CD4-positive, CD25-positive, alpha-beta regulatory T cell (primary cell): ENCODE measurements at regions not wholly inside any gene's neighbourhood (a gene's known extent, or its start where the extent isn't known, plus 50 kb on each side); places are given as distances from the start of the nearest gene placed in this dataset.

Experiments
- ATAC-seq, 2 donors: fragments of 150-1000 bp; cut with Tn5 transposase; one replicate each; pipeline ENCODE4 v1.10.0; 2021; ENCODE audit warnings: low read depth in 2 of 2, moderate number of reproducible peaks in 2 of 2, moderate library complexity in 1 of 2
- DNase-seq, 3 donors: peaks; one replicate each; pipeline versions ENCODE4 v3.0.0 to v3.0.0-alpha.2; 2012 to 2022; ENCODE audit warnings: mixed read lengths in 1 of 3
- H3K27ac ChIP-seq: one replicate; pipeline ENCODE4 v1.7.0; 2013; ENCODE audit warnings: mild to moderate bottlenecking, low read length; ENCODE audit not compliant: insufficient read depth, poor library complexity, severe bottlenecking
- H3K27me3 ChIP-seq: one replicate; pipeline ENCODE4 v1.7.0; 2013; ENCODE audit warnings: low read length; ENCODE audit not compliant: control insufficient read depth, insufficient read depth
- H3K36me3 ChIP-seq: one replicate; pipeline ENCODE4 v1.7.0; 2013; ENCODE audit warnings: mild to moderate bottlenecking, low read length, moderate library complexity; ENCODE audit not compliant: control insufficient read depth, insufficient read depth
- H3K4me1 ChIP-seq: 2 replicates; pipeline ENCODE4 v1.7.0; 2013; ENCODE audit warnings: mild to moderate bottlenecking, low read length; ENCODE audit not compliant: insufficient read depth, control insufficient read depth, poor library complexity, severe bottlenecking
- H3K4me3 ChIP-seq: one replicate; pipeline ENCODE4 v1.7.0; 2013; ENCODE audit warnings: low read depth, mild to moderate bottlenecking, low read length, moderate library complexity
- H3K9me3 ChIP-seq, 2 experiments: 1 replicate in 1 of 2; 2 replicates in 1 of 2; pipeline ENCODE4 v1.7.0; 2013; ENCODE audit warnings: low read length in 2 of 2, mild to moderate bottlenecking in 1 of 2, moderate library complexity in 1 of 2; ENCODE audit not compliant: control insufficient read depth in 2 of 2
- H3K27ac Mint-ChIP-seq, 3 donors: one replicate each; pipeline ENCODE4 v1.8.0; 2020 to 2022; ENCODE audit warnings: mild to moderate bottlenecking in 3 of 3, mixed read lengths in 3 of 3, moderate library complexity in 2 of 3
- H3K27me3 Mint-ChIP-seq: one replicate; pipeline ENCODE4 v1.8.0; 2022; ENCODE audit warnings: mild to moderate bottlenecking, mixed read lengths
- H3K36me3 Mint-ChIP-seq: one replicate; pipeline ENCODE4 v1.8.0; 2020; ENCODE audit warnings: mixed read lengths
- H3K4me1 Mint-ChIP-seq, 4 donors: one replicate each; pipeline ENCODE4 v1.8.0; 2020 to 2022; ENCODE audit warnings: mixed read lengths in 4 of 4, mild to moderate bottlenecking in 1 of 4
- H3K4me3 Mint-ChIP-seq, 4 donors: one replicate each; pipeline ENCODE4 v1.8.0; 2020 to 2022; ENCODE audit warnings: mild to moderate bottlenecking in 4 of 4, mixed read lengths in 4 of 4, moderate library complexity in 3 of 4
- H3K9me3 Mint-ChIP-seq, 7 donors: one replicate each; pipeline ENCODE4 v1.8.0; 2020 to 2022; ENCODE audit warnings: mixed read lengths in 7 of 7, mild to moderate bottlenecking in 3 of 7, moderate library complexity in 2 of 7

- no peak for ATAC-seq
- H3K4me1 Mint-ChIP-seq: no peaks in the 10 kb centered on the region
- peak overlapping the region in 1 of 3 donors; percentile 4 for H3K27ac Mint-ChIP-seq
- no peaks in the 10 kb centered on the region for H3K9me3 ChIP-seq
- H3K9me3 Mint-ChIP-seq: peaks cover 0 to 1% (median 0%) of the 10 kb centered on the region in 7 donors
- no peak overlapping the region for H3K4me3 ChIP-seq
- no peak for DNase-seq
- H3K36me3 ChIP-seq: no peaks in the 10 kb centered on the region
- H3K27me3 ChIP-seq: peaks cover 2% of the 10 kb centered on the region
- H3K4me3 Mint-ChIP-seq: no peak overlapping the region
- no peak overlapping the region for H3K27ac ChIP-seq
- H3K27me3 Mint-ChIP-seq: peaks cover 5% of the 10 kb centered on the region
- no peaks in the 10 kb centered on the region for H3K4me1 ChIP-seq
- no peaks in the 10 kb centered on the region for H3K36me3 Mint-ChIP-seq
Measured at GRCh38 chr15:45776772-45777171, 141.9 kb downstream of the SQOR start.

GRCh38 chr15:45777781-45778180, 143.0 kb downstream of the SQOR start:
- Mint-ChIP-seq H3K27me3 (peaks cover 5% of the 10 kb centered on the region), H3K27ac (no peak overlapping the region), H3K4me3 (no peak overlapping the region), H3K9me3 (peaks cover 0 to 1% (median 0%) of the 10 kb centered on the region in 7 donors), H3K36me3 (no peaks in the 10 kb centered on the region), H3K4me1 (no peaks in the 10 kb centered on the region)
- ATAC-seq (no peak), DNase-seq (no peak)
- H3K27me3 ChIP-seq: peaks cover 2% of the 10 kb centered on the region
- no peaks in the 10 kb centered on the region for H3K36me3 ChIP-seq
- no peaks in the 10 kb centered on the region for H3K9me3 ChIP-seq
- no peaks in the 10 kb centered on the region for H3K4me1 ChIP-seq
- H3K27ac ChIP-seq: no peak overlapping the region
- H3K4me3 ChIP-seq: no peak overlapping the region

- no peaks in the 10 kb centered on the region for H3K9me3 ChIP-seq
- H3K4me1 Mint-ChIP-seq: no peaks in the 10 kb centered on the region
- peaks cover 2% of the 10 kb centered on the region for H3K27me3 ChIP-seq
- no peaks in the 10 kb centered on the region for H3K4me1 ChIP-seq
- no peak overlapping the region for H3K27ac Mint-ChIP-seq
- peaks cover 5% of the 10 kb centered on the region for H3K27me3 Mint-ChIP-seq
- no peak overlapping the region for H3K4me3 Mint-ChIP-seq
- no peaks in the 10 kb centered on the region for H3K36me3 Mint-ChIP-seq
- H3K4me3 ChIP-seq: no peak overlapping the region
- no peaks in the 10 kb centered on the region for H3K9me3 Mint-ChIP-seq
- ATAC-seq (no peak), DNase-seq (no peak)
- H3K27ac ChIP-seq: no peak overlapping the region
- no peaks in the 10 kb centered on the region for H3K36me3 ChIP-seq
Measured at GRCh38 chr15:45780352-45780751, 145.5 kb downstream of the SQOR start.

GRCh38 chr15:45784656-45785055, 149.8 kb downstream of the SQOR start:
- H3K27ac Mint-ChIP-seq: no peak overlapping the region
- H3K4me1 Mint-ChIP-seq: no peaks in the 10 kb centered on the region
- no peaks in the 10 kb centered on the region for H3K36me3 Mint-ChIP-seq
- ATAC-seq (no peak), DNase-seq (no peak)
- no peaks in the 10 kb centered on the region for H3K9me3 ChIP-seq
- H3K4me1 ChIP-seq: no peaks in the 10 kb centered on the region
- H3K9me3 Mint-ChIP-seq: peaks cover 0 to 1% (median 0%) of the 10 kb centered on the region in 7 donors
- no peak overlapping the region for H3K27ac ChIP-seq
- peaks cover 3% of the 10 kb centered on the region for H3K27me3 Mint-ChIP-seq
- H3K4me3 Mint-ChIP-seq: no peak overlapping the region
- H3K36me3 ChIP-seq: no peaks in the 10 kb centered on the region
- H3K27me3 ChIP-seq: peaks cover 2% of the 10 kb centered on the region
- H3K4me3 ChIP-seq: no peak overlapping the region

GRCh38 chr15:45785897-45786296, 151.1 kb downstream of the SQOR start:
- Histone ChIP-seq H3K4me1 (no peaks in the 10 kb centered on the region), H3K4me3 (no peak overlapping the region), H3K9me3 (no peaks in the 10 kb centered on the region), H3K27me3 (no peaks in the 10 kb centered on the region), H3K36me3 (no peaks in the 10 kb centered on the region), H3K27ac (no peak overlapping the region)
- ATAC-seq (no peak), DNase-seq (no peak)
- no peak overlapping the region for H3K27ac Mint-ChIP-seq
- no peaks in the 10 kb centered on the region for H3K36me3 Mint-ChIP-seq
- no peaks in the 10 kb centered on the region for H3K27me3 Mint-ChIP-seq
- no peaks in the 10 kb centered on the region for H3K4me1 Mint-ChIP-seq
- H3K9me3 Mint-ChIP-seq: peaks cover 0 to 2% (median 0%) of the 10 kb centered on the region in 7 donors
- no peak overlapping the region for H3K4me3 Mint-ChIP-seq

GRCh38 chr15:45790325-45790943, 155.6 kb downstream of the SQOR start:
- H3K27me3 ChIP-seq: no peaks in the 10 kb centered on the region
- H3K27me3 Mint-ChIP-seq: no peaks in the 10 kb centered on the region
- H3K36me3 ChIP-seq: no peaks in the 10 kb centered on the region
- no peaks in the 10 kb centered on the region for H3K4me1 ChIP-seq
- ATAC-seq: no peak
- H3K4me3 Mint-ChIP-seq: no peak overlapping the region
- no peak overlapping the region for H3K4me3 ChIP-seq
- no peak overlapping the region for H3K27ac ChIP-seq
- DNase-seq: peak in 1 of 3 donors; percentile 23
- no peaks in the 10 kb centered on the region for H3K36me3 Mint-ChIP-seq
- no peak overlapping the region for H3K27ac Mint-ChIP-seq
- no peaks in the 10 kb centered on the region for H3K9me3 ChIP-seq
- H3K9me3 Mint-ChIP-seq: peaks cover 0 to 3% (median 0%) of the 10 kb centered on the region in 7 donors
- H3K4me1 Mint-ChIP-seq: no peaks in the 10 kb centered on the region

- H3K9me3 Mint-ChIP-seq: peaks cover 0 to 2% (median 0%) of the 10 kb centered on the region in 7 donors
Measured at GRCh38 chr15:45794304-45794703, 159.5 kb downstream of the SQOR start.

GRCh38 chr15:45794712-45795439, 160.0 kb downstream of the SQOR start:
- Mint-ChIP-seq H3K9me3 (peaks cover 0 to 2% (median 0%) of the 10 kb centered on the region in 7 donors), H3K27ac (no peak overlapping the region), H3K4me3 (no peak overlapping the region), H3K27me3 (no peaks in the 10 kb centered on the region), H3K4me1 (no peaks in the 10 kb centered on the region), H3K36me3 (no peaks in the 10 kb centered on the region)
- no peak for DNase-seq
- no peaks in the 10 kb centered on the region for H3K27me3 ChIP-seq
- no peaks in the 10 kb centered on the region for H3K36me3 ChIP-seq
- ATAC-seq: no peak
- H3K4me1 ChIP-seq: no peaks in the 10 kb centered on the region
- no peak overlapping the region for H3K4me3 ChIP-seq
- H3K9me3 ChIP-seq: no peaks in the 10 kb centered on the region
- no peak overlapping the region for H3K27ac ChIP-seq

More at GRCh38 chr15:45794304-45794703, 159.5 kb downstream of the SQOR start:
- no peaks in the 10 kb centered on the region for H3K27me3 Mint-ChIP-seq
- Histone ChIP-seq H3K27me3 (no peaks in the 10 kb centered on the region), H3K4me3 (no peak overlapping the region), H3K4me1 (no peaks in the 10 kb centered on the region), H3K36me3 (no peaks in the 10 kb centered on the region), H3K27ac (no peak overlapping the region), H3K9me3 (no peaks in the 10 kb centered on the region)
- no peak for ATAC-seq
- H3K27ac Mint-ChIP-seq: no peak overlapping the region
- H3K4me1 Mint-ChIP-seq: no peaks in the 10 kb centered on the region
- DNase-seq: no peak
- H3K4me3 Mint-ChIP-seq: no peak overlapping the region
- H3K36me3 Mint-ChIP-seq: no peaks in the 10 kb centered on the region
